Loucy (cell line): ENCODE measurements at regions not wholly inside any gene's neighbourhood (a gene's known extent, or its start where the extent isn't known, plus 50 kb on each side); places are given as distances from the start of the nearest gene placed in this dataset.

Experiments
- H2AFZ ChIP-seq: fragments of 200-600 bp; sonication (generic); 2 replicates; pipeline ENCODE4 v1.6.0; 2016; ENCODE audit warnings: antibody characterized with exemption, mild to moderate bottlenecking, low read length, moderate library complexity
- H3F3A ChIP-seq: fragments of 200-600 bp; 2 replicates; pipeline ENCODE4 v1.6.0; 2016; ENCODE audit warnings: antibody characterized with exemption, low read depth, mild to moderate bottlenecking
- H3K27me3 ChIP-seq: fragments of 200-600 bp; sonication (generic); 2 replicates; pipeline ENCODE4 v1.6.1; 2014; ENCODE audit warnings: low read length, mild to moderate bottlenecking; ENCODE audit not compliant: insufficient read depth, poor library complexity, severe bottlenecking
- H3K36me3 ChIP-seq: fragments of 200-600 bp; sonication (generic); 2 replicates; pipeline ENCODE4 v1.6.1; 2016; ENCODE audit warnings: low read length; ENCODE audit not compliant: insufficient read depth
- H3K4me1 ChIP-seq: fragments of 200-600 bp; sonication (generic); 2 replicates; pipeline ENCODE4 v1.5.1; 2014; ENCODE audit warnings: low read length, mild to moderate bottlenecking; ENCODE audit not compliant: insufficient read depth, poor library complexity, severe bottlenecking
- H3K4me2 ChIP-seq: fragments of 200-600 bp; sonication (generic); 2 replicates; pipeline ENCODE4 v1.6.0; 2014; ENCODE audit warnings: antibody characterized with exemption, low read length, low read depth, mild to moderate bottlenecking; ENCODE audit not compliant: poor library complexity, severe bottlenecking
- H3K4me3 ChIP-seq: fragments of 200-600 bp; sonication (generic); 2 replicates; pipeline ENCODE4 v1.5.1; 2014; ENCODE audit warnings: low read length, mild to moderate bottlenecking, mixed read lengths; ENCODE audit not compliant: poor library complexity, severe bottlenecking
- H3K79me2 ChIP-seq: fragments of 200-600 bp; sonication (generic); 2 replicates; pipeline ENCODE4 v1.6.1; 2014; ENCODE audit warnings: low read length; ENCODE audit not compliant: insufficient read depth
- H3K9ac ChIP-seq: fragments of 200-600 bp; sonication (generic); 2 replicates; pipeline ENCODE4 v1.6.0; 2014; ENCODE audit warnings: mild to moderate bottlenecking, low read depth, low read length, moderate library complexity; ENCODE audit not compliant: poor library complexity, severe bottlenecking
- H3K9me2 ChIP-seq: fragments of 200-600 bp; sonication (generic); replicated peaks from 2 replicates; pipeline ENCODE4 v1.6.1; 2016; ENCODE audit warnings: low read depth, low read length, mixed read lengths
- H3K9me3 ChIP-seq: fragments of 200-600 bp; sonication (generic); 2 replicates; pipeline ENCODE4 v1.6.1; 2014; ENCODE audit warnings: mild to moderate bottlenecking, antibody characterized with exemption, low read length, low read depth; ENCODE audit not compliant: insufficient read depth
- H4K20me1 ChIP-seq: fragments of 200-600 bp; sonication (generic); 2 replicates; pipeline ENCODE4 v1.6.0; 2014; ENCODE audit warnings: antibody characterized with exemption, low read length, mild to moderate bottlenecking; ENCODE audit not compliant: insufficient read depth, poor library complexity, severe bottlenecking
- CTCF ChIP-seq: fragments of 200-600 bp; sonication (generic); conservative IDR thresholded peaks from 2 replicates; pipeline ENCODE4 v1.5.1; 2014; ENCODE audit warnings: mild to moderate bottlenecking, antibody characterized with exemption, low read length
- EZH2phosphoT487 ChIP-seq: fragments of 200-600 bp; IDR thresholded peaks from 2 replicates; pipeline ENCODE4 v1.6.1; 2018; ENCODE audit warnings: antibody characterized with exemption, mild to moderate bottlenecking, moderate library complexity, borderline replicate concordance

- Histone ChIP-seq H3K9ac (no peak overlapping the region), H4K20me1 (no peaks in the 10 kb centered on the region), H3K27me3 (no peaks in the 10 kb centered on the region), H3K9me3 (peaks cover 2% of the 10 kb centered on the region; the same call in 1 of the 2 replicates), H3K79me2 (no peaks in the 10 kb centered on the region), H3F3A (no peaks in the 10 kb centered on the region), H3K4me1 (no peaks in the 10 kb centered on the region), H3K9me2 (no peaks in the 10 kb centered on the region), H3K4me2 (no peak overlapping the region), H3K36me3 (no peaks in the 10 kb centered on the region), H2AFZ (no peak overlapping the region), H3K4me3 (no peak overlapping the region)
- TF ChIP-seq EZH2phosphoT487 (no peak), CTCF (no peak)
Measured at GRCh38 chr2:2587354-2587753, 256.3 kb upstream of the MYT1L start.

GRCh38 chr2:2586931-2587330 is 255.9 kb upstream of the MYT1L start:
- H2AFZ ChIP-seq = no peak overlapping the region
- H3K9me2 ChIP-seq = no peaks in the 10 kb centered on the region
- no peaks in the 10 kb centered on the region for H4K20me1 ChIP-seq
- TF ChIP-seq CTCF = no peak
- no peak for TF ChIP-seq EZH2phosphoT487
- H3K79me2 ChIP-seq = no peaks in the 10 kb centered on the region
- no peak overlapping the region for H3K9ac ChIP-seq
- no peaks in the 10 kb centered on the region for H3K36me3 ChIP-seq
- H3K27me3 ChIP-seq = no peaks in the 10 kb centered on the region
- H3K4me1 ChIP-seq = no peaks in the 10 kb centered on the region
- no peak overlapping the region for H3K4me3 ChIP-seq
- no peak overlapping the region for H3K4me2 ChIP-seq
- no peaks in the 10 kb centered on the region for H3F3A ChIP-seq
- H3K9me3 ChIP-seq = no peaks in the 10 kb centered on the region; the same call in 1 of the 2 replicates

GRCh38 chr2:2586068-2586776 is 255.1 kb upstream of the MYT1L start:
- H3K4me2 ChIP-seq = no peak overlapping the region
- H3K79me2 ChIP-seq = no peaks in the 10 kb centered on the region
- H3K9me2 ChIP-seq = no peaks in the 10 kb centered on the region
- H3K9ac ChIP-seq = no peak overlapping the region
- no peaks in the 10 kb centered on the region for H3K27me3 ChIP-seq
- no peaks in the 10 kb centered on the region for H3K4me1 ChIP-seq
- H4K20me1 ChIP-seq = no peaks in the 10 kb centered on the region
- no peaks in the 10 kb centered on the region; the same call in 1 of the 2 replicates for H3K9me3 ChIP-seq
- H3K36me3 ChIP-seq = no peaks in the 10 kb centered on the region
- H2AFZ ChIP-seq = no peak overlapping the region
- TF ChIP-seq EZH2phosphoT487 = no peak
- no peak for TF ChIP-seq CTCF
- no peaks in the 10 kb centered on the region for H3F3A ChIP-seq
- no peak overlapping the region for H3K4me3 ChIP-seq
